Osteoblast (primary cell): ENCODE measurements at regions not wholly inside any gene's neighbourhood (a gene's known extent, or its start where the extent isn't known, plus 50 kb on each side); places are given as distances from the start of the nearest gene placed in this dataset.

Source experiments
- DNase-seq: peaks from one replicate; pipeline ENCODE4 v3.0.0; 2011; ENCODE audit warnings: low spot score, mixed read lengths; ENCODE audit not compliant: insufficient read length; ENCODE audit errors: missing footprints
- H2AFZ ChIP-seq: 2 replicates; pipeline ENCODE4 v1.6.0; 2011; ENCODE audit warnings: mild to moderate bottlenecking, low read length
- H3K27ac ChIP-seq: 2 replicates; pipeline ENCODE4 v1.5.1; 2011; ENCODE audit warnings: mild to moderate bottlenecking, low read depth, low read length, moderate library complexity
- H3K27me3 ChIP-seq: 2 replicates; pipeline ENCODE4 v1.6.0; 2012; ENCODE audit warnings: mild to moderate bottlenecking, control low read depth, inconsistent platforms, low read length, moderate library complexity; ENCODE audit not compliant: insufficient read depth
- H3K36me3 ChIP-seq: 2 replicates; pipeline ENCODE4 v1.5.1; 2011; ENCODE audit warnings: mild to moderate bottlenecking, low read length, control low read depth, moderate library complexity; ENCODE audit not compliant: insufficient read depth
- H3K4me1 ChIP-seq: 2 replicates; pipeline ENCODE4 v1.5.1; 2011; ENCODE audit warnings: mild to moderate bottlenecking, low read length, control low read depth, moderate library complexity; ENCODE audit not compliant: insufficient read depth
- H3K4me2 ChIP-seq: 2 replicates; pipeline ENCODE4 v1.6.0; 2011; ENCODE audit warnings: mild to moderate bottlenecking, low read length; ENCODE audit not compliant: insufficient read depth
- H3K4me3 ChIP-seq: fragments of 200-600 bp; sonication (generic); 3 replicates; pipeline ENCODE4 v1.5.1; 2012; ENCODE audit warnings: mild to moderate bottlenecking, low read length, inconsistent platforms; ENCODE audit not compliant: insufficient read depth
- H3K79me2 ChIP-seq: 2 replicates; pipeline ENCODE4 v1.6.0; 2012; ENCODE audit warnings: mild to moderate bottlenecking, low read length, control low read depth, inconsistent platforms; ENCODE audit not compliant: insufficient read depth
- H3K9me3 ChIP-seq: 2 replicates; pipeline ENCODE4 v1.5.1; 2011; ENCODE audit warnings: low read depth, low read length, control low read depth
- H4K20me1 ChIP-seq: 2 replicates; pipeline ENCODE4 v1.6.0; 2012; ENCODE audit warnings: mild to moderate bottlenecking, low read length, control low read depth; ENCODE audit not compliant: insufficient read depth
- TF ChIP-seq, protein P1 (sequence below): IDR thresholded peaks from 2 replicates; pipeline ENCODE4 v1.5.1; 2011; ENCODE audit warnings: mild to moderate bottlenecking, low read depth, low read length, moderate library complexity; ENCODE audit errors: extremely low read depth

- Histone ChIP-seq H3K79me2 (no peaks in the 10 kb centered on the region), H3K27ac (no peak overlapping the region), H3K4me2 (no peak overlapping the region), H3K4me3 (no peak overlapping the region), H4K20me1 (no peaks in the 10 kb centered on the region), H3K36me3 (no peaks in the 10 kb centered on the region), H3K27me3 (no peaks in the 10 kb centered on the region), H2AFZ (no peak overlapping the region), H3K4me1 (peaks cover 12% of the 10 kb centered on the region), H3K9me3 (no peaks in the 10 kb centered on the region)
- DNase-seq: no peak
- TF ChIP-seq, protein P1, sequence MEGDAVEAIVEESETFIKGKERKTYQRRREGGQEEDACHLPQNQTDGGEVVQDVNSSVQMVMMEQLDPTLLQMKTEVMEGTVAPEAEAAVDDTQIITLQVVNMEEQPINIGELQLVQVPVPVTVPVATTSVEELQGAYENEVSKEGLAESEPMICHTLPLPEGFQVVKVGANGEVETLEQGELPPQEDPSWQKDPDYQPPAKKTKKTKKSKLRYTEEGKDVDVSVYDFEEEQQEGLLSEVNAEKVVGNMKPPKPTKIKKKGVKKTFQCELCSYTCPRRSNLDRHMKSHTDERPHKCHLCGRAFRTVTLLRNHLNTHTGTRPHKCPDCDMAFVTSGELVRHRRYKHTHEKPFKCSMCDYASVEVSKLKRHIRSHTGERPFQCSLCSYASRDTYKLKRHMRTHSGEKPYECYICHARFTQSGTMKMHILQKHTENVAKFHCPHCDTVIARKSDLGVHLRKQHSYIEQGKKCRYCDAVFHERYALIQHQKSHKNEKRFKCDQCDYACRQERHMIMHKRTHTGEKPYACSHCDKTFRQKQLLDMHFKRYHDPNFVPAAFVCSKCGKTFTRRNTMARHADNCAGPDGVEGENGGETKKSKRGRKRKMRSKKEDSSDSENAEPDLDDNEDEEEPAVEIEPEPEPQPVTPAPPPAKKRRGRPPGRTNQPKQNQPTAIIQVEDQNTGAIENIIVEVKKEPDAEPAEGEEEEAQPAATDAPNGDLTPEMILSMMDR: no peak
Observed at GRCh38 chr7:41793556-41793955, 90.7 kb upstream of the INHBA start.

DNA sequence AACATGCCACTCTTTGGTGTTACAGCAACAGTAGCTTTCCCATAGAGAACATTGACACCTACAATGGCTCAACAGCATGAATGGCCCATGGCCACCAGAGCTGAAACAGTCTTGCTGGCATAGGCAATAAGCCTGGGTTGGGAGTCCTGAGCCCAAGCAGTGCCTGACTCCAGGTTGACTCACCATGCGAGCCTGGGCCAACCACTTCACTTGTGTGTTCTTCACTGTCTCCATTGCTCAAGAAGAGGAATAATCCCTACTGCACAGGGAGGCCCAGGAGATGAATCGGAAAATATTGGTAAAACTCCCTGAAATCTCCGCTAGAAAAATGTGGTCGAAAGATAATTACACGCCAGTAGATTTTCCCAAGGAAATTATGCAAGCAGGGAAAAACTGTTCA is 89.2 kb upstream of the INHBA start:
- Histone ChIP-seq H3K27me3 (no peaks in the 10 kb centered on the region), H3K27ac (no peak overlapping the region), H2AFZ (no peak overlapping the region), H3K79me2 (no peaks in the 10 kb centered on the region), H3K4me2 (no peak overlapping the region), H3K4me1 (peaks cover 18% of the 10 kb centered on the region), H3K36me3 (no peaks in the 10 kb centered on the region), H4K20me1 (no peaks in the 10 kb centered on the region), H3K9me3 (no peaks in the 10 kb centered on the region), H3K4me3 (no peak overlapping the region)
- TF ChIP-seq, protein P1: no peak
- DNase-seq: peak; percentile 53

DNA sequence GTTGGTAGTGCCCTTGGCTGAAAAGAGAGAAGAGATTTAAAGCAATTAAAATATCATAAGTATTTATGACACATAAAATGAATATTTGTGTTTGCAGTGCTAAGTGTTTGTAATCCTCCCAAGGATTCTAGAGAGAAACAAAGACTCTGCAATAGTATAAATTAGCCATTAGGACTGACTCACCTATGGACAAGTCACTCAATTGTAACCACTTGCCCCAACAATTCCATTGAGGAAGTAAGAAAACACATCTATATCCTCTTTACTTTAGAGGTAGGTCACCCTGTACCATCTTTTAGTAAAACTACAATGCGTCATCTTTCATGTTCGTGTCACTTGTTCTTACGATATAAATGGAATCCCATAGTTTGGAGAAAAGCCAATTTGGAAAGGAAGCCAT is 85.7 kb upstream of the INHBA start:
- Histone ChIP-seq H3K27me3 (no peaks in the 10 kb centered on the region), H3K4me1 (peaks cover 11% of the 10 kb centered on the region), H3K4me2 (no peak overlapping the region), H3K4me3 (no peak overlapping the region), H3K9me3 (no peaks in the 10 kb centered on the region), H2AFZ (no peak overlapping the region), H4K20me1 (no peaks in the 10 kb centered on the region), H3K79me2 (no peaks in the 10 kb centered on the region), H3K36me3 (no peaks in the 10 kb centered on the region), H3K27ac (no peak overlapping the region)
- peak; percentile 41 for DNase-seq
- TF ChIP-seq, protein P1: no peak

DNA sequence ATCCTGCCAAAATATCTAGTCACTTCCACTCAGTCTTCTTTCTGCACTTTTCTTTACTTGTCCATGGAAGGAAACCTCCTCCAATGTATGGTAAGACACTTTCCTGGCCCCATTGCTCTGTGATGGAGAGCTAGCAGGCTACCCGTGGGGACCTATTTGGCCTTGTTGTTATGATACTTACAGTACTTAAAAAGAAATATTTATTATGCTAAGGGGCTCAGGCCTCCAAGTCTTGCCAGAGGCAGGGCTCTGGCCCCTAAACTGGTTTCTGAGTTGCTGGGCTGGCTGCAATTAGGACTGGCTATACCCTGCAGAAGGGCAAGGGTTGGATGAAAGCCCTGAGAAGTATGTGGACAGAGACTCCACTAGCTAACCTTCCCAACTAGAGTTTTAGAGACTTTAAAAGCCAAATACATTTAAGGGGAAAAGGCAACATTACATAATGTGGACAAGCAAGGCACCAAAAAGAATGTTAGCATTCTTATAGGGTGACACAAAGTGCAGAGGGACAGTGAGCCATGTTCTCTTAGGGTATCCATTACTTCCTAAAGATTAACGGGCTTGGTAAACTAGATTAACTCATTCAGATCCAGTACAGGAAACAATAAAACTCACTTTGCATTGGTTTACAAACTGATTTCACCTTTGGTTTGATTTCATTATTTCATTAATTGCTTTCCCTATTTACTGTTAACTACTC is 84.9 kb upstream of the INHBA start:
- TF ChIP-seq, protein P1: no peak
- Histone ChIP-seq H3K9me3 (no peaks in the 10 kb centered on the region), H3K4me3 (no peak overlapping the region), H3K4me1 (peaks cover 11% of the 10 kb centered on the region), H4K20me1 (no peaks in the 10 kb centered on the region), H3K27ac (no peak overlapping the region), H2AFZ (peak overlapping the region; percentile 2), H3K27me3 (no peaks in the 10 kb centered on the region), H3K79me2 (no peaks in the 10 kb centered on the region), H3K4me2 (no peak overlapping the region), H3K36me3 (no peaks in the 10 kb centered on the region)
- DNase-seq: peak; percentile 46
